ENCODE measurements at regions not wholly inside any gene's neighbourhood (a gene's known extent, or its start where the extent isn't known, plus 50 kb on each side); places are given as distances from the start of the nearest gene placed in this dataset.

DNA sequence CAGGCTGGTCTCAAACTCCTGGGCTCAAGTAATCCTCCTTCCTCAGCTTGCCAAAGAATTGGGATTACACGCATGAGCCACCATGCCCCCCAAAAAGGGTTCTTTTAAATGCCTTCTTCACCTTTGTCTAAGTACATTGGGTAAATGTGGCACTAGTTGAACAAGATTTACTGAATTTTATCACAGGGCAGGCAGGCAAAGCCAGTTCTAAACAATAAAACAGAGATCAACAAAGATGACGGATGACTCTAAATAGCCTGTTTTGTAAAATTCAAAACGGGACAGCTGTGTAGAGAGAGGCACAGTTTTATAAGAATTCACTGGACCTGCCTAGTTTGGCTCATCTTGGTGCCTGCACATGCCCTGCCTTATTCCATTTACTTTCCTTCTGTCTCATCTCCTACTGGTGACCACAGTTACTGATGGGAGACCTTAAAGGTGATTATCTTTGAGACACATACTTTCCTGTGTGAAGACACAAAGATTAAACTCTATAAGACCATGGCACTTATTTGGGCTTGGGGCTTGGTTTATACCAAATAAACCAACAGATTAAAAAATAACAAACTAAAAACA lies 149.6 kb upstream of the DMRT1 start:
- no peak for DNase-seq (ENCODE audit: low read depth)

DNA sequence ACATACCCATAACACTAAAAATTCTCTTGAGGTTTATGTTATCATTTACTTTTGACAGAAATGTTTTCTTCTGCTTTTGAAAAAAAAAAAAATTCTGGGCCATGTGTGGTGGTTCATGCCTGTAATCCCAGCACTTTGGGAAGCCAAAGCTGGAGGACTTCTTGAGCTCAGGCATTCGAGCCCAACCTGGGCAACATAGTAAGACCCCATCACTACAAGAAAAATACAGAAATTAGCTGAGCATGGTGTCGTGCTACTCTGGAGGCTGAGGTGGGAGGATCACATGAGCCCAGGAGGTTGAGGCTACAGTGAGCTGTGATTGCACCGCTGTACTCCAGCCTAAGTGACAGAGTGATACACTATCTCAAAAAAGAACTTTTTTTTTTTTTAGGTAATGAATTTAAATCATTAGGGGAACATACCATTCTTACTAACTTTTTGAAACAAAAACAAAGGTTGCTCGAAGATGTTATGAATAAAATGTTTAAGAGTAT lies 148.8 kb upstream of the DMRT1 start:
- DNase-seq (ENCODE audit: low read depth): no peak

DNA sequence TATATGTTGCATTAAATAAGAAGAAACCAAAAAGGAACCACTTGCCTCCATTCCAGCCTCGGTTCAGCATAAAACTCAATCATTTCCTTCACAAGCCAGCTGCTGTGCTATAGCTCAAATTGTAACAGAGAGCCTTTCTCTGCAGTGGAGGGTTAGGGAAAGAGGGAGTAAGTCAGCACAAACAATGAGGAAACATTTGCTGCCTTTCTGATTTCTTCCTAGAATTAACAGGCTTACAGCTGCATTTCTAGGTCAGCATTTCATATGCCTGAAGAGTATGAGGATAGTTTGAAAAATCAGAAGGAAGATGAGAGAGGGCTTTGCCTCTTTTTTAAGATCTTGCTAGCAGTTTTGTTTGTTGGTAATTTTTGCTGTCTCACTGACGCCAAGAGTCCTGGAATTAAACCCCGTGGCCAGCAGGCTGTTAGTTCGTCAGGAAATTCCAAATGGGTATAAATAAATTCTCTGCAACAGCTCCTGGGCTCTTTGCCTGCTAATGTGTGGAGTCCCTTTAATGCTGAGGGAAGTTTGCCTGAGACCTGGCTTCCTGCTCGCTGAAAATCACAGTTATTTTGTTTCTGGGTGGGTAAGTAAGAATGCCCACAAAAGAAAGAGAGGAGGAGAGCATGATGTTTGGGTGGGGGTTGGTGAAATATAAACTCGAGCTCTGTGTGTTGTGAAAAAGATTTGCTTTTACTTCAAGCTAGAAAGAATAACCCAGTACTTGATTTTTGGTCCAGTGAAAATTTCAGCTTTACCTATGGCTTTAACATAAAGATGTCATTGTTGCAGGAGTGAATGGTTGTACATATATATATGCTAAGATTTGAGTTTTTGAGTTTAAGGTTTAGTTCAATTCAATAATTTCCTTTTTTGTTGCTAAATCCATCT lies 148.1 kb upstream of the DMRT1 start:
- DNase-seq (ENCODE audit: low read depth): peak; percentile 79

DNA sequence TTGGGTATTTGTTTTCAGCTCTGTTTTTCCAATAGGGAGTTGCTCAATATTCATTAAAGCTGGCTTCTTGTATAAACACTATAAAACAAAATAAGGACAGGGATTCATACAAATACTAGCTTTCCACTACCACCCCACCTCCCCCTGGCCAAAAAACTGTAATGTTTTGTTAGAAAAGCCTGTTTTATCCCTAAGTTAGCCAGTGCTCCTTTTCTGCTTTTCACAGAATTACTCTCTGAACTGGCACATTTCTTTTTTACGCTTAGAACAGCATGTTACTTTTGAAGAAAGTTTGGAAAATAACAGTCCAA lies 147.4 kb upstream of the DMRT1 start:
- no peak for DNase-seq (ENCODE audit: low read depth)

DNA sequence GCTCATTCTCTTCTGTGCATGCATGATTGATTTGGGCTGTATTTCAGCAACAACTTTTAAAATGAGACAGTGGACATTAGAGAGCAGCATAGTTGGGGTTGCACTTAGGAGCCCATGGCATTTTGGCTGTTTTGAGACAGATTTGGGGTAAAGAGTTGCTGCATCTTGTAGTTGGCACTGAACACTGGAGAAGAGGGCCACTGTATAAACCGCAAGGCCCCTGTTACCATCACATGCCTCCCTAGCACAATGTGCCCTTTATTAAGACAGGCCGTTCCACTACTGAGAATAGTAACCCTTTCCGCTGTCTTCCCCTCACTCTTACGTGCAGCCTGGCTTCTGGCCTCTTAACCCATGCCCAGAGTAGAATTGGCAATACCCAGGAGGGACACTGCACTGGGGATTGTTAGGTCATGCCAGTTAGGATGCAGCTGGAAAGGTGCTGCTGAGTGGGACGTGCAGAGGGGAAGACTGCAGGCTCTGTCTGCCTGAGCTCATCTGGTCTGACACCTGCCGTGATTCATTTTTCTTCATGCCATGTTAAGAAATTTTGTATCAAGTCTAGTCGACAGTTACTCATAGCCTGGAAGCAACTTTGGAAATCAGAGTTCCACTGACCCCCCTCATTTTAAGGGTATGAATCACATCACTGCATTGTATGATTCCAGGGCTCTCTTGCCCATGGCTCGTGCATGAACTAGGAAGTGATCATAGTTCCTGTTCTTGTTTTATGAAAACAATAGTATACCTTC lies 146.9 kb upstream of the DMRT1 start:
- peak; percentile 94 for DNase-seq (ENCODE audit: low read depth)

DNA sequence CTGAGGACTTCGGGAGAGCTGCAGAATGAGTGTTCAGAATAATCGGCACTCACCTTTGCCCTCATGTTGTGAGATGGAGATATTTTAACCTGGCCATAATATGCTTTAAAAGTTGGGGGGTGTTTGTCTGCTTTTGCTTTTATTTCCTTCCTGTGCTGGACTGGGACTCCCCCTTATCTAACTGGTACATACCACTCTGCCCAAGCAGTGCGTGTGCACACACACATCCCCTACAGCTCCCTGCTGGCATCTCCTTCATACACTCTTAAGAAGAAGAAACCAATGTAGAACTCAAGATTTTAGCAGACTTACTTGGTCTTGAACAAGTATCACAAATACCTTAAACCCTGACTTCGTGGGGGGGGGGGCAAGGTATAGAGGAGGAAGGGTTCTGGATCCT lies 146.2 kb upstream of the DMRT1 start:
- DNase-seq (ENCODE audit: low read depth): no peak

DNA sequence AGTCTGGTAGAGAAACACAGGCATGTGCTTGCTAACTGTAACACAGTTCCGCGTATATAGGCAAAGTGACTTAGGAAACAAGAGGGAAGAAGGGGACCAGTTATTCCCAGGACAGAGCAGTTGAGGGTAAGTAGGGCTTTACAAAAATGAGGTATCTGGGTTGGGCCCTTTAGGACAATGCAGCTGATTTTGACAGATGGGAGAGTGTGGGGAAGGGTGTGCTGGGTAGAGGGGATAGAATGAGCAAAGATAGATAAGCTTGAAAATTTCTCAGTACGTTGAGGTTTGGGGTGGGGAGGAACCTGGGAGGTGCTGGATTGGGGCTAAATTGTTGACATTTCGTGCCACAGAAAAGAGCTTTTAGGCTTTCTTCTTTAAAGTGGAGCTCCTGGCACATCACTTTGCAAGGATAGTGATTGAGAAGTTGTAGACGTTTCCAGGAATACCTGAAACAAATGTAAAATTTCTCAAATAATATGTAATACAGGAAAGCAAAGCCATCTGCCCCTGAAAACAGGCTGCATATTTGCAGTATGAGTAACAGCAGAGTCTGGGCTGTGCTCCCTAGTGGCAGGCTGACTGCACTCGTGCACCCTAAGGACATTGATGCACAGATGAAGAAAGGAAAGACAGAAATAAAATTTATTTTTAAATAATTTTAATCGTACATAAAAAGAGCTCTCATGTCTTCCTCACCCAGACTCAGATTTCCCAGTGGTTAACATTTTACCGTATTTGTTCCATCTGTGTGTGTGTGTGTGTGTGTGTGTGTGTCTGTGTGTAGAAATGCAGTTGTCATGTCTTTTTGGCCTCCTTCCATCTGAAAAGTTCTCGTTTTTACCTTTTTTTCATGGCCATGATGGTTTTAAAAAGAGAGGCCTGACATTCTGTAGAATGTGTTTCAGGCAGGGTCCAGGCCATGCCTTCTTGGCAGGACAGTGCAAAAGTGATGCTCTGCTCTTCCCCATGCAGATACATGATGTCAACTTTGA lies 144.9 kb upstream of the DMRT1 start:
- peak; percentile 77 for DNase-seq (ENCODE audit: low read depth)

DNA sequence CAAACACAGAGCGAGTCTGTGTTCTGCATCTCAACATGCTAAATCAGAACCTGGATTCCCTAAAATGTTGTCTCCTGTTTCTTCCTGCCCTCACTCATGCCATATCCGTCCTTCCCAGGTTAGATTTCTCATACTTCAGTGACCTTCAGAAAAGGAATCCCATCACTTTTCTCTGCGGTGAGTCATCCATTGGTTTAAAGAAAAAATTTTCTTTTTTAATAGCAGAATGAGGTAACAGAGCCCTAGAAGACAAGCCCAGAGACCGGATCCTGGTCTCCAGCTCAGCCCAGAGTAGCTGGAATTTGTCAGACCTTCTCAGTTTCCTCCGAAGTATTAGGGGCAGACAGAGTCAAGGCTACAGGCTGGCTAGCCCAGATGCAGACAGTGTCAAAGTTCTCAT lies 143.2 kb upstream of the DMRT1 start:
- peak; percentile 67 for DNase-seq (ENCODE audit: low read depth)

DNA sequence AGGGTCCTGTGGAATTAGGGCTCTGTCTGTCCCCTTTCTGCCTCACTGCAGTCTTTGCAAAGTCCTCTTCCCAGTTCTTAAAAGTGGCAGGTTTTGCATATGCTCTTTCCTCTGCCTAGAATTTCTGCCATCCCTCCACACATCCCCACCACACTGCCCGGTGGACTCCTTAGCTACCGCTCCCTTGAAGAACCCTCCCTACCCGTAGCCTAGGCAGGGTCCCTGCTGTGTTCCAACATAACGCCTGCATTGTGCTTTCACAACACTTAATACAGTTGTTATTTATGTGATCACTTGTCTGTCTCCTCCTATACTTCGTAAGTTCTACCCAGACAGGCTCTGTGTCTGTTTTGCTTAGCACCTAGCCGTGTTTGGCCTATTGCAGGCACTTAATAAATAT lies 142.5 kb upstream of the DMRT1 start:
- DNase-seq (ENCODE audit: low read depth): no peak

DNA sequence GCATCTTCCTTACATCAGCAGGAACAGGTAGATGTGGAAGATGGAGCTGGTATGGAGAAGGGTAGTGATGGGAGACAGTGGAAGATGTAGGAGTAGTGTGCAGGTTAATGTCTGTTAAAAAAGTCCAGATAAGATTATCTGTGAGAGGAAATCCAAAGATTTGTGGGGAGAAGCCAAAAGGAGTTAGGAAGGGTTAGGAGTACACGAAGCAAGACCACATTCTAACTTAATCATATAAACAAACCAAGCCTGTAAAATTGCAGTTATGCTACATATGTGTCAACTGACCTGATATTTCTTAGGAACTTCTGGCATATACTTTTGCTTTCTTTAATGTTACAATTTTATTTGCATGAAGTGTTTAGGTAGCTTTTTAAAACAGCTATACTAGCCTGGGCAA lies 142.1 kb upstream of the DMRT1 start:
- no peak for DNase-seq (ENCODE audit: low read depth)

DNA sequence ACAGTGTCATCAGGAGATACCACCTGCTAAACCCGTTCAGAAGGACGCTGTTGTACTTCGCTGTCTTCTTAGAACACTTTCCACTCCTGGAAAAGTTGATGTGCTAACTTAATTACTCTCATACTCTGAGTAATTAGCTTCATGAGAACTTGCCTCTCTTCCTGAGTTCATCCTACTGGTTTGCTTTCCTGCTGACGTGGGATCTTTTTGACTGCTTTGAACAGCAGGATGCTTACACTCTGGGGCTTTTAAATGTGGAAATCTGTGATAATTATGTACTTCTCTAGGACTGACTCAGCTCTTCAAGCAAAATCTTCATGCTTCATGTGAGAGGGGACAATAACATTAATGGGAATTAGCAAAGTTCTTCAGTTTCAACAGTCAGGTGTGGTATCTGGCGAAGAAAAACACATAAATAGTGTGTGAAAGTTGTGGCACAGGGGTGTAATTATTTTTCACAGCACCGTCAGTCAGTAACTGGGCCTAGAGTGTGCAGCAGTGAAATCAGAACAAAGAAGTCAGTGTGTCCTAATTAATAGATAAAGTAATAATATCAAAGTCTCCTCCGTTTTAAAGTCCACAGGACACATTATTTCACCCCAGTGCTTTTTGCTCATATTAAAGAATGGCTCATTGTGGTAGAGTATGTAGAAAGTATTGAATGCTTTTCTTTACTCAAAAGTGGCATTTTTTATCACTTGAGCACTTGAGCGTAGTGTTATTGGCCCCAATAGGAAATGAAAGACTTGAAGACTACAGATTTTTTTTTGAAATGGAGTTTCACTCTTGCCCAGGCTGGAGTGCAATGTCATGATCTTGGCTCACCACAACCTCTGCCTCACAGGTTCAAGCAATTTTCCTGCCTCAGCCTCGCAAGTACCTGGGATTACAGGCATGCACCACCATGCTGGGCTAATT lies 140.9 kb upstream of the DMRT1 start:
- no peak for DNase-seq (ENCODE audit: low read depth)

DNA sequence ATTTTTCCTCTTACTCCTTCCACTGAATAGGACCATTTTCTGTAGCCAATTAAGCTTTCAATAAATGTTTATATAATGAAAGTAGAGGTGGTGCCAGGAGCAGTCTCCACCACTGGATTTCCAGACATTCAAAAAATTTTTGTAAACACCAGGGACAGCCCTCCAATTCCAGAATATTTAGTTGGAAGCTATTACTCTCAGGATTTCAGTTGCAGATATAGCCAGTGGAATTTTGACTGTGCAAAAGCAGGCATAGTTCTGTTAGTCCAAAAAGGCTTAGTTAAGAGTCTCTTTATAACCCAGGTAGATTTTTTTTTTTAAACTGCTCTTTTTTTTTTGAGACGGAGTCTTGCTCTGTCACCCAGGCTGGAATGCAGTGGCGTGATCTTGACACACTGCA lies 138.1 kb upstream of the DMRT1 start:
- DNase-seq (ENCODE audit: low read depth): no peak

DNA sequence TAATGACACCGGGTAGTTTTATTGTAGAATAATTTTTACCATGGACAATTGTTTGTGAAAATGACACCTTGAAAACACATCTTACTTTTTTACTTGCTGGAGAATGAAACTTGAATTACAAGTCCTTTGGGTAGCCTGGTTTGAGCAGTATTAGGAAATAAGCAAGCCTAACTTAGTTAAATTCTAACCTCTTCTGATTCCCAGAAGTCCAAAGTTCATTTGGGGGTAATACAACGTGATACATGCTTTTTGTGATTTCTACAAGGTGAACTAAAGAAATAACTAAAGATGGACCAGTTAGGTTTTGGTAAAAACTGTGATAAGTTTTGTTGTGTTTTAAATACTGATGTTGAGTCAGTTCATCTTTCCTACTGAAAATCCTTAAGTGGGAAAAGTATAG lies 135.4 kb upstream of the DMRT1 start:
- DNase-seq (ENCODE audit: low read depth): no peak

DNA sequence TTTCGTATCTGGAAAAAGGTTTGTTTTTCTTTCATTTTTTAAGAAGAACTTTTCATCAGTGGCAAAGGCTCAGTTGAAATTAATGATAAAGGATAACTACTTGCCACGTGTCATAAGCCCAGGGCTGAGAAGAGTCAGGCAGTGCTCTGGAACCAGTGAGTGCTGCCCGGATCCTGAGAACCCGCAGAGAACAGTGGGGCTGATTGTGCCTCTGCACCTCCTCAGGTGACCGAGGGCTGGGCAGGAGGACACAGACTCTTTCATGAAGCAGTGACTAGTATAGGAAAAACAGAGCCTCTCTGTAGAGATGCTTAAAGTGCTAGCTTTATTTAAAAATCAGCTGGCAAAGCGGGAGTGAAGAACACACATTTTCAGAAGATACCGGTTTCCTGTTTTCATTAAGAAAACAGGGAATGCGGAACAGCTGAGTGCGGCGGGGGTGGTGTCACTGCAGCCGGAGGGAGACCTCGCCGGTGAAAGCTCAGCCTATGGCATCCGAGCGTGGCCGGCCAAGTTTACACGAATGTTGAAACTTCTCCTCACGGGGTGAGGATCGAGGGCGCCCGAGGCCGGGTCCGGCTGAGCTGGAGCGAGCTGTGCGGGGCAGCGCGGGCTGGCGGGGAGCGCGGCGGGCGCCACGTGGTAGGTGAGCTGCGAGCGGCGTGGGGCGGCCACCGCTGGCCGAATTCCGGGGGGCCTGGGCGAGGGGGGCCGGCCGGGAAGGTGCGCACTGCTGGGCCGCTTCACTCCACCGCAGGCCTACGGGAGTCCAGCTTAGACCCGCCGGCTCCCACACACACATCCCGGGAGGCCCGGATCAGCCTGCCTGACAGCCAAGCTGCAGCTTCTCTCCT lies 134.7 kb upstream of the DMRT1 start:
- peak; percentile 73 for DNase-seq (ENCODE audit: low read depth)

DNA sequence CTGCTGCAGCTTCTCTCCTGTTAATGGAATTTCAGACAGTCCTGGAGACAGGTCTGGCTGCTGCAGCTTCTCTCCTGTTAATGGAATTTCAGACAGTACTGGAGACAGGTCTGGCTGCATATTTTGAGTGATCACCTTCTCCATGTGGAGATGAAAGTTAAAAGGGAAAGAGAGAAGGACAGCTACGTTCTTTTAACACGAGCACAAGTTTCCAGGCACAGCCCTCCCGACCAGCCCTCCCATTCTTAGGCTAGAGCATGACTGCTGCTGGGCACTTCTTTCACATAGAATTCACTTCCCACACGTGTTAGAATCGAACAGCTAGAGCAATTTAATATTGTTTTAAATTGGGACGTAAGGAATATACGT lies 133.3 kb upstream of the DMRT1 start:
- no peak for DNase-seq (ENCODE audit: low read depth)

DNA sequence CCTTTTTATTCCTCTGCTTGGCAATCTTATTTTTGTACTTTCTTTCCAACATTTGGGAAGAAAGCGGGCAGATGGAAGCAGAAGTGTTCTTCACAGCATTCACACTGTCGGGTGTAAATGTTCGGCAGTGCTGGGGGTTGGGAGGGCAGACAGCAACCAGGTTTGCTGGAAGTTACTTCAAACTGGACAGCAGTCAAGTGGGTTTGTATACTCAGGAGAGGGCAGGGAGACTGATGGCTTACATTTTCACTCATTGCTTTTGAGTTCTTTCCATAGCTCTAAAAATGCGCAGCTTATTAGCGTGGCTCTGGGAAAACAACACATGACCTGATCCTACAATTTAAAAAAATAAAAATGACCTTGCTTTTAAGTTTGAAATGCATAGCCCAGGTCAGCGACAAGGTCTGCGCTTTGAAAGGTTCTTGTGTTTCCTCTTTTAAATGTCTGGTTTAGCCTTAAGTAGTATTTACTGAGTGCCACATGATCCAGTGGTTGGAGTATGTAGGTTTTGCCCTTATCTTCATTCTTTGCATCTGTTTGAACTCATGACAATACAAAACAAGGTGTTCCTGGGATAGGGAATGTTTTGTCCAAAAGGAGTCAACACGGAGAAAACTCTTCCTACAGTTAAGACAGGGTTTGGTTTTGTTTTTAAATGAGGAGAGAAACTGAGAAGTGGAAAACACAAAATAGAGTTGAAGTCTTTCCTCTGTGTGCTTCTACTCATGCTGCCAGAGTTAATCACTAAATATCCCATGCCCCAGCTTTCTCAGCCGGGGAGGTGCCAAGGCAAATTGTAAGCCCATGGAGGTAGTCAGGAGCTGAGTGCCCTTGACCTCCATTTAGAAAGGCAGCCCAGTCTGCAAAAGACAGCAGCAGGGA lies 132.7 kb upstream of the DMRT1 start:
- no peak for DNase-seq (ENCODE audit: low read depth)

DNA sequence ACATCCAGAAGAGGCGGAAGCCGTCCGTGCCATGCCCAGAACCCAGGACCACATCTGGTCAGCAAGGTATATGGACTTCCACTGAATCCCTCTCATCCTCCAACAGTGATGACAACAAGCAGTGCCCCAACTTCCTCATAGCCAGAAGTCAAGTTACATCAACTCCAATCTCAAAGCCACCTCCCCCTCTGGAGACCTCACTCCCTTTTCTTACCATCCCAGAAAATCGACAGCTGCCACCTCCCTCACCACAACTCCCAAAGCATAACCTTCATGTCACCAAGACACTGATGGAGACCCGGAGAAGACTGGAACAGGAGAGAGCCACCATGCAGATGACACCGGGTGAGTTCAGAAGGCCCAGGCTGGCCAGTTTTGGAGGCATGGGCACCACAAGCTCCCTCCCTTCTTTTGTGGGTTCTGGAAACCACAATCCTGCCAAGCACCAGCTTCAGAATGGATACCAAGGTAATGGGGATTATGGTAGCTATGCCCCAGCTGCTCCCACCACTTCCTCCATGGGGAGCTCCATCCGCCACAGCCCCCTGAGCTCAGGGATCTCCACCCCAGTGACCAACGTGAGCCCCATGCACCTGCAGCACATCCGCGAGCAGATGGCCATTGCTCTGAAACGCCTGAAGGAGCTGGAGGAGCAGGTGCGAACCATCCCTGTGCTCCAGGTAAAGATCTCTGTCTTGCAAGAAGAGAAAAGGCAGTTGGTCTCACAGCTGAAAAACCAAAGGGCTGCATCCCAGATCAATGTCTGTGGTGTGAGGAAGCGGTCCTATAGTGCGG lies 130.3 kb upstream of the DMRT1 start:
- DNase-seq (ENCODE audit: low read depth): no peak

Measured in LHCN-M2 (cell line).